ENCODE measurements at regions not wholly inside any gene's neighbourhood (a gene's known extent, or its start where the extent isn't known, plus 50 kb on each side); places are given as distances from the start of the nearest gene placed in this dataset.

GRCh38 chr16:6753553-6753952, 579.1 kb upstream of the RBFOX1 start:
- TF ChIP-seq MAFK (IDR thresholded peaks at IDR 0.05; ENCODE audit: low read depth, low read length) = no peak
- no peak for TF ChIP-seq POLR2A (IDR thresholded peaks at IDR 0.05; ENCODE audit: low read depth, low read length)
